ENCODE measurements at regions not wholly inside any gene's neighbourhood (a gene's known extent, or its start where the extent isn't known, plus 50 kb on each side); places are given as distances from the start of the nearest gene placed in this dataset.

- peaks cover 21% of the 10 kb centered on the region for H3K27me3 Mint-ChIP-seq (ENCODE audit: low read depth)
- intact Hi-C loops (cut with micrococcal nuclease), result no loop called here
- H3K36me3 Mint-ChIP-seq (ENCODE audit: low read depth), result no peaks in the 10 kb centered on the region
- DNase-seq (ENCODE audit: low spot score), result no peak
- H3K4me3 Mint-ChIP-seq (ENCODE audit: low read depth), result no peak overlapping the region
- no peaks in the 10 kb centered on the region for H3K9me3 Mint-ChIP-seq
- H3K4me1 Mint-ChIP-seq (ENCODE audit: low read depth), result no peaks in the 10 kb centered on the region
- H3K27ac Mint-ChIP-seq, result no peak overlapping the region
Observed at GRCh38 chr3:70832089-70832833, 519.8 kb upstream of the MDFIC2 start.

GRCh38 chr3:70829092-70829491, 516.7 kb upstream of the MDFIC2 start:
- no peaks in the 10 kb centered on the region for H3K4me1 Mint-ChIP-seq (ENCODE audit: low read depth)
- DNase-seq (ENCODE audit: low spot score), result no peak
- no peak overlapping the region for H3K27ac Mint-ChIP-seq
- peaks cover 24% of the 10 kb centered on the region for H3K27me3 Mint-ChIP-seq (ENCODE audit: low read depth)
- no peak overlapping the region for H3K4me3 Mint-ChIP-seq (ENCODE audit: low read depth)
- intact Hi-C loops (cut with micrococcal nuclease), result no loop called here
- no peaks in the 10 kb centered on the region for H3K9me3 Mint-ChIP-seq
- H3K36me3 Mint-ChIP-seq (ENCODE audit: low read depth), result no peaks in the 10 kb centered on the region

GRCh38 chr3:70824773-70825172, 512.3 kb upstream of the MDFIC2 start:
- H3K4me1 Mint-ChIP-seq (ENCODE audit: low read depth), result no peaks in the 10 kb centered on the region
- no peak overlapping the region for H3K27ac Mint-ChIP-seq
- intact Hi-C loops (cut with micrococcal nuclease), result no loop called here
- H3K4me3 Mint-ChIP-seq (ENCODE audit: low read depth), result no peak overlapping the region
- H3K36me3 Mint-ChIP-seq (ENCODE audit: low read depth), result no peaks in the 10 kb centered on the region
- H3K27me3 Mint-ChIP-seq (ENCODE audit: low read depth), result peaks cover 19% of the 10 kb centered on the region
- no peak for DNase-seq (ENCODE audit: low spot score)
- no peaks in the 10 kb centered on the region for H3K9me3 Mint-ChIP-seq

GRCh38 chr3:70824078-70824477, 511.6 kb upstream of the MDFIC2 start:
- intact Hi-C loops (cut with micrococcal nuclease), result no loop called here
- Mint-ChIP-seq H3K9me3 (no peaks in the 10 kb centered on the region), H3K27ac (no peak overlapping the region), H3K27me3 (ENCODE audit: low read depth) (peaks cover 19% of the 10 kb centered on the region), H3K4me3 (ENCODE audit: low read depth) (no peak overlapping the region), H3K36me3 (ENCODE audit: low read depth) (no peaks in the 10 kb centered on the region), H3K4me1 (ENCODE audit: low read depth) (no peaks in the 10 kb centered on the region)
- DNase-seq (ENCODE audit: low spot score), result no peak

GRCh38 chr3:70823622-70824021, 511.2 kb upstream of the MDFIC2 start:
- H3K4me3 Mint-ChIP-seq (ENCODE audit: low read depth), result no peak overlapping the region
- H3K27me3 Mint-ChIP-seq (ENCODE audit: low read depth), result peaks cover 19% of the 10 kb centered on the region
- no peaks in the 10 kb centered on the region for H3K9me3 Mint-ChIP-seq
- no peaks in the 10 kb centered on the region for H3K4me1 Mint-ChIP-seq (ENCODE audit: low read depth)
- H3K36me3 Mint-ChIP-seq (ENCODE audit: low read depth), result no peaks in the 10 kb centered on the region
- H3K27ac Mint-ChIP-seq, result no peak overlapping the region
- DNase-seq (ENCODE audit: low spot score), result no peak
- intact Hi-C loops (cut with micrococcal nuclease), result no loop called here

GRCh38 chr3:70822669-70823068, 510.2 kb upstream of the MDFIC2 start:
- Mint-ChIP-seq H3K4me1 (ENCODE audit: low read depth) (no peaks in the 10 kb centered on the region), H3K27me3 (ENCODE audit: low read depth) (peaks cover 12% of the 10 kb centered on the region), H3K36me3 (ENCODE audit: low read depth) (no peaks in the 10 kb centered on the region), H3K4me3 (ENCODE audit: low read depth) (no peak overlapping the region), H3K27ac (no peak overlapping the region), H3K9me3 (no peaks in the 10 kb centered on the region)
- intact Hi-C loops (cut with micrococcal nuclease), result no loop called here
- DNase-seq (ENCODE audit: low spot score), result no peak

GRCh38 chr3:70821602-70822001, 509.2 kb upstream of the MDFIC2 start:
- intact Hi-C loops (cut with micrococcal nuclease), result no loop called here
- Mint-ChIP-seq H3K36me3 (ENCODE audit: low read depth) (no peaks in the 10 kb centered on the region), H3K27me3 (ENCODE audit: low read depth) (peaks cover 12% of the 10 kb centered on the region), H3K4me1 (ENCODE audit: low read depth) (no peaks in the 10 kb centered on the region), H3K27ac (no peak overlapping the region), H3K4me3 (ENCODE audit: low read depth) (no peak overlapping the region), H3K9me3 (peaks cover 3% of the 10 kb centered on the region)
- DNase-seq (ENCODE audit: low spot score), result no peak

GRCh38 chr3:70820397-70820796, 508.0 kb upstream of the MDFIC2 start:
- H3K9me3 Mint-ChIP-seq, result peaks cover 8% of the 10 kb centered on the region
- H3K36me3 Mint-ChIP-seq (ENCODE audit: low read depth), result no peaks in the 10 kb centered on the region
- no peak overlapping the region for H3K27ac Mint-ChIP-seq
- DNase-seq (ENCODE audit: low spot score), result no peak
- H3K4me1 Mint-ChIP-seq (ENCODE audit: low read depth), result no peaks in the 10 kb centered on the region
- intact Hi-C loops (cut with micrococcal nuclease), result no loop called here
- peaks cover 10% of the 10 kb centered on the region for H3K27me3 Mint-ChIP-seq (ENCODE audit: low read depth)
- H3K4me3 Mint-ChIP-seq (ENCODE audit: low read depth), result no peak overlapping the region

GRCh38 chr3:70818145-70818544, 505.7 kb upstream of the MDFIC2 start:
- Mint-ChIP-seq H3K27ac (no peak overlapping the region), H3K9me3 (peaks cover 8% of the 10 kb centered on the region), H3K4me1 (ENCODE audit: low read depth) (no peaks in the 10 kb centered on the region), H3K27me3 (ENCODE audit: low read depth) (peaks cover 13% of the 10 kb centered on the region), H3K4me3 (ENCODE audit: low read depth) (no peak overlapping the region), H3K36me3 (ENCODE audit: low read depth) (no peaks in the 10 kb centered on the region)
- no peak for DNase-seq (ENCODE audit: low spot score)
- intact Hi-C loops (cut with micrococcal nuclease), result no loop called here

GRCh38 chr3:70816346-70816745, 503.9 kb upstream of the MDFIC2 start:
- intact Hi-C loops (cut with micrococcal nuclease), result no loop called here
- no peak overlapping the region for H3K27ac Mint-ChIP-seq
- no peaks in the 10 kb centered on the region for H3K4me1 Mint-ChIP-seq (ENCODE audit: low read depth)
- no peak for DNase-seq (ENCODE audit: low spot score)
- no peak overlapping the region for H3K4me3 Mint-ChIP-seq (ENCODE audit: low read depth)
- no peaks in the 10 kb centered on the region for H3K36me3 Mint-ChIP-seq (ENCODE audit: low read depth)
- H3K27me3 Mint-ChIP-seq (ENCODE audit: low read depth), result peaks cover 18% of the 10 kb centered on the region
- H3K9me3 Mint-ChIP-seq, result peaks cover 8% of the 10 kb centered on the region

GRCh38 chr3:70815817-70816216, 503.4 kb upstream of the MDFIC2 start:
- Mint-ChIP-seq H3K9me3 (peaks cover 8% of the 10 kb centered on the region), H3K27me3 (ENCODE audit: low read depth) (peaks cover 21% of the 10 kb centered on the region), H3K27ac (no peak overlapping the region), H3K4me1 (ENCODE audit: low read depth) (no peaks in the 10 kb centered on the region), H3K4me3 (ENCODE audit: low read depth) (no peak overlapping the region), H3K36me3 (ENCODE audit: low read depth) (no peaks in the 10 kb centered on the region)
- intact Hi-C loops (cut with micrococcal nuclease), result no loop called here
- DNase-seq (ENCODE audit: low spot score), result no peak

- H3K9me3 Mint-ChIP-seq, result peaks cover 8% of the 10 kb centered on the region
- H3K4me3 Mint-ChIP-seq (ENCODE audit: low read depth), result no peak overlapping the region
- peaks cover 29% of the 10 kb centered on the region for H3K27me3 Mint-ChIP-seq (ENCODE audit: low read depth)
- H3K36me3 Mint-ChIP-seq (ENCODE audit: low read depth), result no peaks in the 10 kb centered on the region
- no peaks in the 10 kb centered on the region for H3K4me1 Mint-ChIP-seq (ENCODE audit: low read depth)
- H3K27ac Mint-ChIP-seq, result no peak overlapping the region
- DNase-seq (ENCODE audit: low spot score), result no peak
- intact Hi-C loops (cut with micrococcal nuclease), result no loop called here
Observed at GRCh38 chr3:70813311-70813710, 500.9 kb upstream of the MDFIC2 start.

- no peaks in the 10 kb centered on the region for H3K4me1 Mint-ChIP-seq (ENCODE audit: low read depth)
- H3K27ac Mint-ChIP-seq, result no peak overlapping the region
- no peaks in the 10 kb centered on the region for H3K36me3 Mint-ChIP-seq (ENCODE audit: low read depth)
- no peak overlapping the region for H3K4me3 Mint-ChIP-seq (ENCODE audit: low read depth)
- no peak for DNase-seq (ENCODE audit: low spot score)
- H3K9me3 Mint-ChIP-seq, result peaks cover 8% of the 10 kb centered on the region
- intact Hi-C loops (cut with micrococcal nuclease), result no loop called here
- peaks cover 30% of the 10 kb centered on the region for H3K27me3 Mint-ChIP-seq (ENCODE audit: low read depth)
Observed at GRCh38 chr3:70811880-70812279, 499.4 kb upstream of the MDFIC2 start.

- Mint-ChIP-seq H3K4me1 (ENCODE audit: low read depth) (peaks cover 8% of the 10 kb centered on the region), H3K4me3 (ENCODE audit: low read depth) (no peak overlapping the region), H3K36me3 (ENCODE audit: low read depth) (no peaks in the 10 kb centered on the region), H3K27ac (no peak overlapping the region), H3K27me3 (ENCODE audit: low read depth) (peaks cover 39% of the 10 kb centered on the region), H3K9me3 (no peaks in the 10 kb centered on the region)
- intact Hi-C loops (cut with micrococcal nuclease), result no loop called here
- DNase-seq (ENCODE audit: low spot score), result no peak
Observed at GRCh38 chr3:70808881-70809280, 496.4 kb upstream of the MDFIC2 start.
